K562 (cell line): ENCODE measurements at regions not wholly inside any gene's neighbourhood (a gene's known extent, or its start where the extent isn't known, plus 50 kb on each side); places are given as distances from the start of the nearest gene placed in this dataset.

ENCODE experiments used
- ATAC-seq: fragments of 200-7000 bp; cut with Tn5 transposase; 3 replicates; pipeline ENCODE4 v1.9.1; 2020; ENCODE audit warnings: moderate library complexity
- BruUV-seq: library from RNA; stranded (reverse); fragments of 400-500 nt; replicated peaks from 2 replicates; lab custom pipeline; 2021; lab: Mats Ljungman, UMichigan
- CTCF ChIA-PET: fragments of 300-600 bp; formaldehyde crosslinking; extraction: SDS; loops from one replicate; lab custom pipeline; 2021; ENCODE audit warnings: low intra/inter-chr PET ratio; lab: Yijun Ruan, JAX
- POLR2A ChIA-PET: fragments of 300-600, 350-650 bp; sonication (Branson Sonifier 250); formaldehyde crosslinking; extraction: SDS; loops from one replicate; lab custom pipeline; 2021; ENCODE audit warnings: antibody characterized with exemption, inconsistent platforms; lab: Yijun Ruan, JAX
- DNase-seq, 4 experiments: peaks; one replicate each; pipeline versions ENCODE4 v3.0.0 to v3.0.0-alpha.2; 2011 to 2018; ENCODE audit warnings: low spot score in 3 of 4, mixed read lengths in 3 of 4; ENCODE audit errors: extremely low read depth in 1 of 4
- FAIRE-seq: peaks from 2 replicates; lab custom pipeline; 2011; peaks lifted over from hg19 to GRCh38; lab: Jason Lieb, UNC
- H2AFZ ChIP-seq: 2 replicates; pipeline ENCODE4 v1.6.0; 2011; ENCODE audit warnings: low read depth, low read length, control low read depth, inconsistent platforms
- H3K27ac ChIP-seq: fragments of 200-600 bp; 3 replicates; pipeline ENCODE4 v1.8.0; 2011; ENCODE audit warnings: low read depth, mild to moderate bottlenecking, control low read depth, inconsistent platforms, low read length, moderate library complexity, mixed read lengths; ENCODE audit errors: extremely low read depth
- H3K27me3 ChIP-seq, 2 experiments: fragments of 300-600 bp in 1 of 2; 2 replicates in 1 of 2; 3 replicates in 1 of 2; pipeline versions ENCODE4 v1.6.0 to v1.8.0; 2011; ENCODE audit warnings: inconsistent platforms in 2 of 2, low read length in 2 of 2, mild to moderate bottlenecking in 1 of 2, mixed read lengths in 1 of 2, moderate library complexity in 1 of 2; ENCODE audit not compliant: control insufficient read depth in 2 of 2, insufficient read depth in 2 of 2
- H3K36me3 ChIP-seq: fragments of 300-600 bp; 3 replicates; pipeline ENCODE4 v1.8.0; 2011; ENCODE audit warnings: mild to moderate bottlenecking, low read length, inconsistent platforms; ENCODE audit not compliant: control insufficient read depth, insufficient read depth
- H3K4me1 ChIP-seq, 2 experiments: fragments of 200-600 bp in 1 of 2; replicated peaks in 1 of 2; 2 replicates in 1 of 2; 3 replicates in 1 of 2; pipeline versions ENCODE4 v1.5.1 to v1.8.0; 2011; ENCODE audit warnings: inconsistent platforms in 2 of 2, low read length in 2 of 2, mild to moderate bottlenecking in 1 of 2, mixed read lengths in 1 of 2, moderate library complexity in 1 of 2; ENCODE audit not compliant: control insufficient read depth in 2 of 2, insufficient read depth in 2 of 2
- H3K4me2 ChIP-seq: 2 replicates; pipeline ENCODE4 v1.6.1; 2011; ENCODE audit warnings: low read length, control low read depth, inconsistent platforms, mixed read lengths; ENCODE audit not compliant: insufficient read depth
- H3K4me3 ChIP-seq: fragments of 200-600 bp; sonication (generic), shearing (Covaris generic); 2 replicates; pipeline ENCODE4 v1.5.1; 2016; ENCODE audit warnings: control low read depth, inconsistent platforms
- H3K79me2 ChIP-seq: fragments of 200-600 bp; 3 replicates; pipeline ENCODE4 v1.8.0; 2011; ENCODE audit warnings: low read length, inconsistent platforms; ENCODE audit not compliant: control insufficient read depth, insufficient read depth
- H3K9ac ChIP-seq, 2 experiments: 2 replicates each; pipeline versions ENCODE4 v1.6.0 to v1.6.1; 2011; ENCODE audit warnings: low read depth in 2 of 2, low read length in 2 of 2, control low read depth in 1 of 2, inconsistent platforms in 1 of 2, mild to moderate bottlenecking in 1 of 2, mixed read lengths in 1 of 2; ENCODE audit not compliant: insufficient read depth in 1 of 2
- H3K9me1 ChIP-seq: one replicate; pipeline ENCODE4 v1.6.0; 2011; ENCODE audit warnings: inconsistent platforms, mild to moderate bottlenecking, low read length, moderate library complexity; ENCODE audit not compliant: control insufficient read depth, insufficient read depth
- H3K9me3 ChIP-seq: replicated peaks from 2 replicates; pipeline ENCODE4 v1.5.1; 2011; ENCODE audit warnings: low read depth, low read length, inconsistent platforms; ENCODE audit not compliant: control insufficient read depth, insufficient read depth
- H4K20me1 ChIP-seq: replicated peaks from 2 replicates; pipeline ENCODE4 v1.6.1; 2011; ENCODE audit warnings: low read length, inconsistent platforms, mixed read lengths; ENCODE audit not compliant: control insufficient read depth, insufficient read depth
- ESRRB ChIP-seq: fragments of 250-450 bp; sonication (Bioruptor Pico); IDR thresholded peaks from 2 replicates; pipeline ENCODE4 v1.5.0; 2020; ENCODE audit warnings: mild to moderate bottlenecking, moderate library complexity, borderline replicate concordance
- GATAD2B ChIP-seq: fragments of 450-650 bp; IDR thresholded peaks from 2 replicates; pipeline ENCODE4 v1.6.1; 2017; ENCODE audit warnings: mild to moderate bottlenecking, borderline replicate concordance
- ILF3 ChIP-seq: fragments of 450-650 bp; IDR thresholded peaks from 2 replicates; pipeline ENCODE4 v1.6.1; 2018; ENCODE audit warnings: antibody characterized with exemption, mild to moderate bottlenecking, moderate library complexity, borderline replicate concordance
- KAT8 ChIP-seq: fragments of 450-650 bp; IDR thresholded peaks from 2 replicates; pipeline ENCODE4 v1.6.1; 2016; ENCODE audit warnings: low read depth, mild to moderate bottlenecking
- L3MBTL2 ChIP-seq: fragments of 450-650 bp; IDR thresholded peaks from 2 replicates; pipeline ENCODE4 v1.6.1; 2016; ENCODE audit warnings: mild to moderate bottlenecking, moderate library complexity
- MYC ChIP-seq, 2 experiments: fragments of 250-450 bp in 1 of 2; sonication (Bioruptor Pico) in 1 of 2; IDR thresholded peaks; 2 replicates each; pipeline versions ENCODE4 v1.5.1 to v1.6.1; 2012 to 2021; ENCODE audit warnings: low read depth in 2 of 2, borderline replicate concordance in 1 of 2, improper control_type of control experiment in 1 of 2, low read length in 1 of 2, mild to moderate bottlenecking in 1 of 2, moderate library complexity in 1 of 2
- RHOXF2B ChIP-seq: fragments of 250-450 bp; sonication (Bioruptor Pico); conservative IDR thresholded peaks from 2 replicates; pipeline ENCODE4 v1.5.1; 2021
- SRSF1 ChIP-seq: fragments of 200-400 bp; formaldehyde crosslinking; IDR thresholded peaks from 2 replicates; pipeline ENCODE4 v1.6.1; 2017; ENCODE audit warnings: mild to moderate bottlenecking, low read depth, low read length, moderate library complexity
- YY1 ChIP-seq, 3 experiments: IDR thresholded peaks; 2 replicates each; pipeline ENCODE4 v1.6.1; 2011; ENCODE audit warnings: low read length in 2 of 3, mild to moderate bottlenecking in 2 of 3, moderate library complexity in 2 of 3, borderline replicate concordance in 1 of 3, control low read depth in 1 of 3, low read depth in 1 of 3; ENCODE audit not compliant: insufficient read depth in 3 of 3, insufficient replicate concordance in 2 of 3, control insufficient read depth in 1 of 3, insufficient read length in 1 of 3; ENCODE audit errors: extremely low read depth in 1 of 3
- ZBTB1 ChIP-seq: sonication (generic); formaldehyde crosslinking; IDR thresholded peaks from 2 replicates; pipeline ENCODE4 v1.8.1; 2023; ENCODE audit warnings: missing genetic modification reagents, low read depth, mild to moderate bottlenecking, borderline replicate concordance
- ZNF436 ChIP-seq: fragments of 250-450, 450-650 bp; sonication (Bioruptor Pico); formaldehyde crosslinking; IDR thresholded peaks from 2 replicates; pipeline ENCODE4 v1.7.0; 2020; ENCODE audit warnings: mild to moderate bottlenecking
- ZNF785 ChIP-seq: fragments of 250-450 bp; sonication (Bioruptor Pico); IDR thresholded peaks from 2 replicates; pipeline ENCODE4 v1.4.0; 2020; ENCODE audit warnings: mild to moderate bottlenecking
- WGBS: fragments of 100-300 bp; shearing (Covaris generic); methylation state at CpG from one replicate; pipeline ENCODE4 v1.1.6; 2016; ENCODE audit warnings: low coverage, mixed read lengths; ENCODE audit not compliant: insufficient coverage; ENCODE audit errors: missing lambda C conversion rate; 5-methylcytosine and 5-hydroxymethylcytosine counted together
- in situ Hi-C: fragments of 300-500 bp; cut with MboI; formaldehyde crosslinking; loops from 4 replicates; pipeline ENCODE4 v1.15.0; 2018; ENCODE audit warnings: inconsistent platforms, mixed read lengths
- intact Hi-C: fragments of 100-400 bp; cut with micrococcal nuclease; formaldehyde crosslinking; loops from 2 replicates; pipeline ENCODE4 v1.14.2; 2022
- TF ChIP-seq, protein P1 (sequence below): fragments of 450-650 bp; formaldehyde crosslinking; IDR thresholded peaks from 2 replicates; pipeline ENCODE4 v1.4.0; 2020; ENCODE audit warnings: mild to moderate bottlenecking, mixed read lengths
- TF ChIP-seq, protein P2 (sequence below): fragments of 250-450 bp; sonication (Bioruptor Pico); IDR thresholded peaks from 2 replicates; pipeline ENCODE4 v1.8.0; 2021; ENCODE audit warnings: moderate library complexity, mild to moderate bottlenecking, inconsistent platforms

DNA sequence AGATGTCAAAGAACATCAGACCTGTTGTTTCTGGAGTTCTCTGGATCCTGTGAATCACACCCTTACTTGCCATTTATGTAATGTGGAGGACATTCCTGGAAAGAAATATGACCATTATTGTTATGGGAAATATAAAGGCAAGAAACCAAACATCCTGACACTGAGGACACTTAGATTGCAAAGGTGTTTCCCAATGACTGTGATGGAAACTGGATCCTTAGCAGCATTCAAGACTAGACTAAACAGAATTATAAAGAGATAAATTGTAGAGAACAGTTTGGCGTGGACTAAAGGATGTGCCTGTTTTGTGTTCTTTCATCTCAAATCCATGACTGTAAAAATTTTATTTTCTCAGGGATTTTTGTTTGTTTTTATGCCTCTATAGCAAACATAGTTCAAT lies 347.7 kb upstream of the SLC14A2 start:
- in situ Hi-C loops (no loop called here), intact Hi-C loops (no loop called here)
- ChIA-PET POLR2A (no interaction called here), CTCF (no interaction called here)
- Histone ChIP-seq H3K36me3 (no peaks in the 10 kb centered on the region), H3K79me2 (no peaks in the 10 kb centered on the region), H2AFZ (no peak overlapping the region), H3K27me3 (no peaks in the 10 kb centered on the region), H3K27ac (no peak overlapping the region), H3K4me3 (no peak overlapping the region), H3K4me2 (no peak overlapping the region), H3K9ac (no peak overlapping the region), H3K4me1 (no peaks in the 10 kb centered on the region), H3K9me1 (no peaks in the 10 kb centered on the region), H4K20me1 (no peaks in the 10 kb centered on the region), H3K9me3 (no peaks in the 10 kb centered on the region)
- no peak for DNase-seq
- WGBS: 0% methylated on average over 1 of the region's 1 CpG
- TF ChIP-seq MYC (IDR thresholded peaks at IDR 0.05; ENCODE audit: low read depth, low read length): no peak
- no peak for TF ChIP-seq MYC (CRISPR knock-in tag; IDR thresholded peaks at IDR 0.05; ENCODE audit: borderline replicate concordance, low read depth)
- TF ChIP-seq RHOXF2B (CRISPR knock-in tag): no peak
- no peak for TF ChIP-seq L3MBTL2
- TF ChIP-seq GATAD2B: no peak
- no TSS peak for BruUV-seq
- no peak for FAIRE-seq
- no peak for ATAC-seq

DNA sequence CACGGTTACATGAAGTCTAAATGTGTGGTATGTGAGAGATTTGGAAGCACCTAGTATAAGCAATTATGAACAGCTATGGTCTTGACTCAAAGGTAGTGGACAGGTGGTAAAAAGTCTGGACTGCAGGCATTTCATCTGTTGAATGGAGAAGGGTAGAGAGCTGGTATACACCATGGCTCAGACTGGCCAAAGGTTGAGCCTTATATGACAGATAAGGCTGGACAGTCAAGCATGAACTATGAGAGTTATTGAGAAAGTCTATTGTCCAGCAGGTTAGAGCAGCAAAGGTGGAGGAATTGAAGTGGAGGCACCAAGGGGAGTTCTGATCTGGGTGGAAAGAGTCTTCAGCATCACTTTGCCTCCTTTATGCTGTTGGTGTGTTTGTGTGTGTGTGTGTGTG lies 346.7 kb upstream of the SLC14A2 start:
- intact Hi-C loops (no loop called here), in situ Hi-C loops (no loop called here)
- BruUV-seq: no TSS peak
- Histone ChIP-seq H3K27me3 (no peaks in the 10 kb centered on the region), H3K9me3 (no peaks in the 10 kb centered on the region), H3K36me3 (no peaks in the 10 kb centered on the region), H3K9ac (no peak overlapping the region), H3K4me1 (no peaks in the 10 kb centered on the region), H3K79me2 (no peaks in the 10 kb centered on the region), H4K20me1 (no peaks in the 10 kb centered on the region), H2AFZ (no peak overlapping the region), H3K9me1 (no peaks in the 10 kb centered on the region), H3K27ac (no peak overlapping the region), H3K4me2 (no peak overlapping the region), H3K4me3 (no peak overlapping the region)
- FAIRE-seq (no peak), ATAC-seq (no peak), DNase-seq (no peak)
- POLR2A ChIA-PET: no interaction called here
- WGBS: 0% methylated on average over 1 of the region's 1 CpG
- CTCF ChIA-PET: no interaction called here
- TF ChIP-seq, protein P1, sequence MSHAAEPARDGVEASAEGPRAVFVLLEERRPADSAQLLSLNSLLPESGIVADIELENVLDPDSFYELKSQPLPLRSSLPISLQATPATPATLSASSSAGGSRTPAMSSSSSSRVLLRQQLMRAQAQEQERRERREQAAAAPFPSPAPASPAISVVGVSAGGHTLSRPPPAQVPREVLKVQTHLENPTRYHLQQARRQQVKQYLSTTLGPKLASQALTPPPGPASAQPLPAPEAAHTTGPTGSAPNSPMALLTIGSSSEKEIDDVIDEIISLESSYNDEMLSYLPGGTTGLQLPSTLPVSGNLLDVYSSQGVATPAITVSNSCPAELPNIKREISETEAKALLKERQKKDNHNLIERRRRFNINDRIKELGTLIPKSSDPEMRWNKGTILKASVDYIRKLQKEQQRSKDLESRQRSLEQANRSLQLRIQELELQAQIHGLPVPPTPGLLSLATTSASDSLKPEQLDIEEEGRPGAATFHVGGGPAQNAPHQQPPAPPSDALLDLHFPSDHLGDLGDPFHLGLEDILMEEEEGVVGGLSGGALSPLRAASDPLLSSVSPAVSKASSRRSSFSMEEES (CRISPR knock-in tag): no peak
- no peak for TF ChIP-seq SRSF1
- TF ChIP-seq ESRRB (CRISPR knock-in tag): no peak
- no peak for TF ChIP-seq ZBTB1 (CRISPR knock-in tag)
- TF ChIP-seq ZNF436: no peak
- no peak for TF ChIP-seq KAT8
- no peak for TF ChIP-seq ILF3
- no peak for TF ChIP-seq YY1 (IDR thresholded peaks at IDR 0.05; ENCODE audit: borderline replicate concordance in 1 of 3, control insufficient read depth in 1 of 3, extremely low read depth in 1 of 3, insufficient read depth in 3 of 3, insufficient read length in 1 of 3, insufficient replicate concordance in 2 of 3, low read depth in 1 of 3, low read length in 2 of 3)
- TF ChIP-seq ZNF785 (CRISPR knock-in tag): no peak
- TF ChIP-seq, protein P2, sequence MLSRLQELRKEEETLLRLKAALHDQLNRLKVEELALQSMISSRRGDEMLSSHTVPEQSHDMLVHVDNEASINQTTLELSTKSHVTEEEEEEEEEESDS (CRISPR knock-in tag): no peak
